ENCODE measurements at regions not wholly inside any gene's neighbourhood (a gene's known extent, or its start where the extent isn't known, plus 50 kb on each side); places are given as distances from the start of the nearest gene placed in this dataset.

DNA sequence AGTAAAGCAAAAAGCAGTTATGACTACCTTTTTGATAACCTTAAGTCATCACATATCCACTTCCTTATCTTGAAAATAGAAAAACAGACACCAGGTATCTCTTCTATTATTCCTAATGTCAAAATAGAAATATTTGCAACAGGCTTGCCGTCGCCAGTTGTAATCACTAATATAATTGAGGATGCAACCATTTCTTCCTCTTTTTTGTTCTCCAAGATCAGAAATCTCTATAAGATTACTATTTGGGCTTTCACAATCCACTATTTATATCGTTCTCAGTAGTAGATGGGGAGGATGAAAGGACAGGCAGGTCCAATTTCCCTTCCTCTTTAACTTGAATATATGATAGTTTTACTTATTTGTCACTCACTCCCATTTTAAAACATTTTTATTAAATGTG, 130.2 kb upstream of the HMGA2 start:
- BruUV-seq (replicated peaks) = no TSS peak
- no peaks in the 10 kb centered on the region for H3K27me3 ChIP-seq (replicated peaks; ENCODE audit: insufficient read depth, low read depth, low read length, poor library complexity)
- intact Hi-C loops (cut with micrococcal nuclease; ENCODE audit: unreplicated experiment) = no loop called here
- ChIA-PET POLR2A (ENCODE audit: low non-redundant PET) (no interaction called here), CTCF (no interaction called here)
- no peak for DNase-seq (ENCODE audit: low spot score)
- no peak overlapping the region for H3K4me3 ChIP-seq (ENCODE audit: low read depth, low read length, poor library complexity, severe bottlenecking)
- no peaks in the 10 kb centered on the region for H3K36me3 ChIP-seq (ENCODE audit: insufficient read depth, low read length, poor library complexity, severe bottlenecking)
- no peak for TF ChIP-seq CTCF (conservative IDR thresholded peaks at IDR 0.05; ENCODE audit: low read depth, low read length)
- TF ChIP-seq EZH2 (IDR thresholded peaks at IDR 0.05; ENCODE audit: borderline replicate concordance, low read depth, low read length, poor library complexity, severe bottlenecking) = no peak
- H3K9me3 ChIP-seq (ENCODE audit: low read depth, low read length, poor library complexity, severe bottlenecking) = no peaks in the 10 kb centered on the region
- H3K4me1 ChIP-seq (ENCODE audit: insufficient read depth, low read length, poor library complexity, severe bottlenecking) = peaks cover 19% of the 10 kb centered on the region
- no peak overlapping the region for H3K27ac ChIP-seq (ENCODE audit: low read depth, low read length, poor library complexity, severe bottlenecking)

- peak; percentile 4 for DNase-seq (ENCODE audit: low spot score)
- Histone ChIP-seq H3K36me3 (ENCODE audit: insufficient read depth, low read length, poor library complexity, severe bottlenecking) (no peaks in the 10 kb centered on the region), H3K27me3 (replicated peaks; ENCODE audit: insufficient read depth, low read depth, low read length, poor library complexity) (no peaks in the 10 kb centered on the region), H3K4me1 (ENCODE audit: insufficient read depth, low read length, poor library complexity, severe bottlenecking) (peaks cover 19% of the 10 kb centered on the region), H3K27ac (ENCODE audit: low read depth, low read length, poor library complexity, severe bottlenecking) (no peak overlapping the region), H3K9me3 (ENCODE audit: low read depth, low read length, poor library complexity, severe bottlenecking) (no peaks in the 10 kb centered on the region), H3K4me3 (ENCODE audit: low read depth, low read length, poor library complexity, severe bottlenecking) (no peak overlapping the region)
- TF ChIP-seq CTCF (conservative IDR thresholded peaks at IDR 0.05; ENCODE audit: low read depth, low read length) = no peak
- no peak for TF ChIP-seq EZH2 (IDR thresholded peaks at IDR 0.05; ENCODE audit: borderline replicate concordance, low read depth, low read length, poor library complexity, severe bottlenecking)
- intact Hi-C loops (cut with micrococcal nuclease; ENCODE audit: unreplicated experiment) = no loop called here
- ChIA-PET CTCF (no interaction called here), POLR2A (ENCODE audit: low non-redundant PET) (no interaction called here)
- no TSS peak for BruUV-seq (replicated peaks)
These were observed 129.0 kb upstream of the HMGA2 start for GRCh38 chr12:65695113-65695865.

DNA sequence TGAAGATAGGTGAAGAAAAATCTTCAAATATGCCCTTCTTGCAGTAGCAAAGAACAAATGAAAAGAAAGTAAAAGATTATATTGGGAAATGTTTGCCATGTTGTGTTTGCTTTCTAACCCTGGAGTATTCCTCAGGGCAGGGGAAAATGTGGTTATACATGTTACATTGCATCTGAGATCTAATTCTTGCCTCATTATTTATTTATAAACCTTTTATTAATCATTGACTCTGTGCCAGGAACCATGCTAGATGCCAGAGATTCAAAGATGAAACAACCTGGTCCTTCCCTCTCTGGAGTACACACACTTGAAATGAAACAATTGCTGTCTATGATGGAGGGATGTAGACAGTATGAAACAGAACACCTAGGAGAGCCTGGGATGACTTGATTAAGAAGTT, 128.1 kb upstream of the HMGA2 start:
- POLR2A ChIA-PET (ENCODE audit: low non-redundant PET) = no interaction called here
- intact Hi-C loops (cut with micrococcal nuclease; ENCODE audit: unreplicated experiment) = no loop called here

More for the DNA sequence above, 128.1 kb upstream of the HMGA2 start:
- H3K4me3 ChIP-seq (ENCODE audit: low read depth, low read length, poor library complexity, severe bottlenecking) = no peak overlapping the region
- CTCF ChIA-PET = no interaction called here
- no peaks in the 10 kb centered on the region for H3K27me3 ChIP-seq (replicated peaks; ENCODE audit: insufficient read depth, low read depth, low read length, poor library complexity)
- H3K9me3 ChIP-seq (ENCODE audit: low read depth, low read length, poor library complexity, severe bottlenecking) = no peaks in the 10 kb centered on the region
- peaks cover 19% of the 10 kb centered on the region for H3K4me1 ChIP-seq (ENCODE audit: insufficient read depth, low read length, poor library complexity, severe bottlenecking)
- BruUV-seq (replicated peaks) = no TSS peak
- no peaks in the 10 kb centered on the region for H3K36me3 ChIP-seq (ENCODE audit: insufficient read depth, low read length, poor library complexity, severe bottlenecking)
- no peak overlapping the region for H3K27ac ChIP-seq (ENCODE audit: low read depth, low read length, poor library complexity, severe bottlenecking)
- TF ChIP-seq EZH2 (IDR thresholded peaks at IDR 0.05; ENCODE audit: borderline replicate concordance, low read depth, low read length, poor library complexity, severe bottlenecking) (no peak), CTCF (conservative IDR thresholded peaks at IDR 0.05; ENCODE audit: low read depth, low read length) (no peak)
- no peak for DNase-seq (ENCODE audit: low spot score)
